Glomerular visceral epithelial cell (primary cell): ENCODE measurements at regions not wholly inside any gene's neighbourhood (a gene's known extent, or its start where the extent isn't known, plus 50 kb on each side); places are given as distances from the start of the nearest gene placed in this dataset.
"Not testable (repeated sequence)": the region's sequence is repeated elsewhere in the genome, so short reads cannot be mapped to it uniquely, and the experiment has no call there.

Source experiments
- DNase-seq: peaks from one replicate; pipeline ENCODE4 v3.0.0-alpha.2; 2016; ENCODE audit errors: extremely low spot score

DNA sequence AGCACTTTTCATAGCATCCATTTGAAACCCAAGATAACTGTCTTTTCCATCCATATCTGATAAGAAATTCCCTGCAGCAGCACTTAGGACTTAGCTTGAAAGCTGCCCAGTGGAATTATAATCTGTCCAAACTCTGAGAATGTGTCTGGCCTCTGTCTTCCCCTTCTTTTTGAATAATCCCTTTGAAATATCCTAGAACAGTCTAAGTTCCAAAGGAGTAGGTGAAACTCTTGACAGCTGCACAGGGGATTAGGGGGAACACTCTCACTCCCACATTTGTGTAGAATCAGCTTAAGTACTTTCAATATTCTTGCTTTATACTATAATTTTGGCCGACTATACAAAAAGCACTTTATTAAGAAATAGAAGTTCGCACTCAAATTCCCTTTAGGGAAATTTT is 157.7 kb downstream of the PAPSS1 start:
- no peak for DNase-seq

DNA sequence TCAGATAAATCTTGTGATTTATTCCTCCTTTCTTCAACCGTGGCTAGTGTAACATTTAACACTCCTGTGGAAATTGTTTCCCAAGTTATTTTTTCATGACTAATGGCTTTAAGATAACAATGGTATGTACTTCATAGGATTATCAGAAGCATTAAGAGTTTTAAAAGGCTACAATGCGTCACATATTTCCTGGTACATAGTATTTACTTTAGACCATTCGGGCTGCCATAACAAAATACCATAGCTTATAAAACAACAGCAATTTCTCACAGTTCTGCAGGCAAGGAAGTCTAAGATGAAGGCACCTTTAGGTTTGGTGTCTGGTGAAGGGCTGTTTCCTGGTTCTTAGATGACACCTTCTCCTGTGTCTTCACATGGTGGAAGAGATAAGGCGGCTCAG is 158.6 kb downstream of the PAPSS1 start:
- no peak for DNase-seq

GRCh38 chr4:107559653-107560052 is 160.4 kb downstream of the PAPSS1 start:
- DNase-seq = no peak

DNA sequence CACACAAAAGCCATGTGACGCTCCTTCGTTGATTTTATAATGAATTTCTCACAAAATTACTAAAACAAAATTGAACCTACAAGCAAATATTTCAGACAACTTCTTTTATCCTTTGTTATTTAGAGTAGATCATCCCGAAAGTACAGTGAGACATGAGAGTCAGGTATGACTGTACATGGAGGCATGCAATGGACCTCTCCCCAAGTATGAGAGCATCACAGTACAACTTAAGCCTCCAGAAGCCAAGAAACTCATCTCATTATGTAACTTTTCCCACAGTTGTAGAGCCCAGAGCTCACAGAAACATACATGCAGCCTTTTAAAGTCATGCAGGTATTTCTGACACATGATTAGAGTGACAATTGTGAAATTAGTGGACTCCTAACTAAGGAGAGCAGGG is 167.7 kb downstream of the PAPSS1 start:
- DNase-seq = no peak

GRCh38 chr4:107548211-107548905 is 171.7 kb downstream of the PAPSS1 start:
- DNase-seq = no peak

- DNase-seq = no peak
Measured at GRCh38 chr4:107546638-107547037, 173.4 kb downstream of the PAPSS1 start.

GRCh38 chr4:107541511-107541910 is 178.5 kb downstream of the PAPSS1 start:
- no peak for DNase-seq

DNA sequence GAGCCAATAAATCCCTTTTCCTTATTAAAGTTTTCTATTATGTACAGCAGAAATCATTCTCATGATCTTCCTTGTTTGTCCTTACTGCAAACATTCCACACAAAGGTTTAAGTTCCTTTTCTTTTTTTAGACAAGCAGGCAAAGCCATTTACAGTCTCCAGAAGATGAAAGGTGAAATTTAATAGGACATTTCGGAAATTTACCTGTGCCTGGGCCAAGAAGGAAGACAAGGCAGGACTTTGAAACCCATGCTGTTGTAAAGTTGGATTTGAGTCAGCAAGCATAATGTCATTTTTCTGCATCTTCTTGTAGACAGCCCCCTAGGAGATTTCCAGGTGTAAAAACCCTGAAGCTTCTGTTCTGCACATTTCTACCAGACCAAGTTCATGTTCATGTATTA is 188.1 kb downstream of the PAPSS1 start:
- DNase-seq = no peak

DNA sequence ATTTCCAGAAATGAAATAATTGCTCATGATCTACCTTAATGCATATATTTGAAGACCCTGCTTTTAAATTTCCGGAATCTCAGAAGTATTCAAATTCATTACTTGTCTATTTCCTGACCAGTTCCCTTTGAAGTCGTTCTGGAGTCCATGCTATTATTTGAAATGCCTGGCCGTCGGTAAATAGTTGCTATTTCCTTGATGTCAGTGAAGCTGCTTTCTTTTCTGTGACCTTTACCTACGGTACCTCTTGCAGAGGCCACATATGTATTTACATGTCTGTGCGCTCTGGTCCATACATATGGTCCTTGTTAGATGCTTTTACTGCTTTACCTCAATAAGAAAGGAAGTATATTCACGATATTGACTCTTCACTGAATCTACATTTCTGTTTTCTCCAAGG is 199.7 kb downstream of the PAPSS1 start:
- DNase-seq = no peak

DNA sequence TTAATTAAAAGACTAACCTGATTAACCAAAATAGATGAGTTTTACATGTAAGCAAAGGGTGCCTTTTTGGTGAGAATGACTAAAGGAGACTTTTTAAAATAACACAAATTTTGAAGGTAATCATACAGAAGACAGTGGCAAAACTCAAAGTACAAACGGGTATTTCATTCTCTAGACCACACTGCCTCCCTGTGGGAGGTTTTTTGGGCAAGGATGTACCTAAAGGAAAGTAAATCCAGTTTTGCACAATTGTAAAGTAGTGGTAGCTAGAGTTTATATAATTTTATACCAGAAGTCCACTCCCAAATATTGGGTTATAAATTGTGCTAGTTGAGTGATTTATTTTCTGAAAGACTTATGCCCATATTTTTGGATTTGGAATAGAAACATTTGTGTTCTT is 201.0 kb downstream of the PAPSS1 start:
- DNase-seq = peak; percentile 30

DNA sequence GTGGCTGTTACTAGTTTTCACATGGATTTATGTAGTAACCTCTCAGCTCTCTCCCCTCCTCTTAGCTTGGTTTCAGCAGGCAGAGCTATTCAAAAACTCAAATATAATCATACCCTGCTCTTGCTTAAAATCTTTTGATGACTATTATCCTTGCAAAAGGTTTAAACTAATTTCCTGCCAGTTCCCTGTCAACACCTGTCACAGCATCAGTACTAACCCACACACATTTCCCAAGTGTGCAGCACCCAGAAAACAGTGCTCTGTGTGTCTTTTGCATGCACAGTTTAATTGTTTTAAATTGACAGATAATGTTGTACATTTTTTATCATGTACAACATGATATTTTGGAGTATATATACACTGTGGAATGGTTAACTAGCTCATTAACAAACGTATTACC is 202.0 kb downstream of the PAPSS1 start:
- DNase-seq = no peak

DNA sequence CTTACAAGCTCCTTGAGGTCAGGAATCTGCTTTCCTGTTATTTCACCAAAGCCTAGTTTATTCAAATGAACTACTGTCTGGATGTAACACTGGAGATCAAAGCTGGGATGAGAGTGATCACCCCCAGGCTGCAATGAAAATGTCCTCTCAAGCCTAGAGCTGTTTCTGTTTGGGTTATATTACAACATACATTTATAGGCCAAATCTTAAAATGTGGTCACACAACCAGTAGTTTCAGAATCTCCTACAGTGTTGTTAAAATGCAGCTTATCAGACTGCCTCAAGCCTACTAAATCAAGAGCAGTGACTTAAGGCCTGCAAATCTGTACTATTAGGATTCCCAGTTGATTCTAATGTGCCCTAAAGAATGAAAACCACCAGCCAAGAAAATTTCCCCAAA is 207.5 kb downstream of the PAPSS1 start:
- DNase-seq = no peak

DNA sequence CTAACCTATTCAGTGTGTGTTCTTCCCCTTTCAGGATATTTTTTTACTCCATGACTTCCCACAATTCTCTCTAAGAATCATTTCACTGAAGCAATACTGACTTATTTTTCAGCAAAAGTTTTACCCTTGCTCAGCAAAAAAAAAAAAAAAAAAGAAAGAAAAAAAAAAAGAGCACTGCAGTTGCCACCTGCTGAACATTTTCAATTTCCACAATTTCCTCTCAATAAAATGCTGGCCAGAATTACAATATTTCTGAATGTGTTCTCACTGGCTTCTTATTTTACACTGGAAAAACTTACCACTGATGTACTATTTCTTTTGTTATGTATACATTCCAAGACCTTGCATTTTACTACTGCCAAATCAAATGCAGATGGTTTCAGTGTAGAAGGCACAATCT is 210.4 kb downstream of the PAPSS1 start:
- DNase-seq = no peak

- no peak for DNase-seq
Measured at GRCh38 chr4:107500551-107500950, 219.5 kb downstream of the PAPSS1 start.

GRCh38 chr4:107497054-107497453 is 223.0 kb downstream of the PAPSS1 start:
- DNase-seq = no peak

GRCh38 chr4:107492566-107492965 is 227.5 kb downstream of the PAPSS1 start:
- DNase-seq = no peak

DNA sequence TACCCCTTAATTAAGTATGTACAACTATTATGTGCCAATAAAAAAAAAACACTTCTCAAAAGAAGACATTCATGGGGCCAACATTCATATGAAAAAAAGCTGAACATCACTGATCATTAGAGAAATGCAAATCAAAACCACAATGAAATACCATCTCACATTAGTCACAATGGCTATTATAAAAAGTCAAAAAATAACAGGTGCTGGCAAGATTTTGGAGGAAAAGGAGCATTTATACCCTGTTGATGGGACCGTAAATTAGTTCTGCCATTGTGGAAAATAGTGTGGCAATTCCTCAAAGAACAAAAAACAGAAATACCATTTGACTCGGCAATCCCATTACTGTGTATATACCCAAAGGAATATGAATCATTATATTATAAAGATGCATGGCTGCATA is 229.9 kb downstream of the PAPSS1 start:
- DNase-seq = no peak

DNA sequence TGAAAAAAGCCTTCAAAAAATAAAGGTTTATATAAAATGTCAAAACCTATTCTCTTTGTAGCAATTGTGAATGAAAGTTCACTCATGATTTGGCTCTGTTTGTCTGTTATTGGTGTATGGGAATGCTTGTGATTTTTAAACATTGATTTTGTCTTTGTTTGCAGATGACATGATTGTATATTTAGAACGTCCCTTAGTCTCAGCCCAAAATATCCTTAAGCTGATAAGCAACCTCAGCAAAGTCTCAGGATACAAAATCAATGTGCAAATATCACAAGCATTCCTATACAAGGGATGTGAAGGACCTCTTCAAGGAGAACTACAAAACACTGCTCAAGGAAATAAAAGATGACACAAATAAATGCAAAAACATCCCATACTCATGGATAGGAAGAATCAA is 236.4 kb downstream of the PAPSS1 start:
- not testable (repeated sequence) for DNase-seq

DNA sequence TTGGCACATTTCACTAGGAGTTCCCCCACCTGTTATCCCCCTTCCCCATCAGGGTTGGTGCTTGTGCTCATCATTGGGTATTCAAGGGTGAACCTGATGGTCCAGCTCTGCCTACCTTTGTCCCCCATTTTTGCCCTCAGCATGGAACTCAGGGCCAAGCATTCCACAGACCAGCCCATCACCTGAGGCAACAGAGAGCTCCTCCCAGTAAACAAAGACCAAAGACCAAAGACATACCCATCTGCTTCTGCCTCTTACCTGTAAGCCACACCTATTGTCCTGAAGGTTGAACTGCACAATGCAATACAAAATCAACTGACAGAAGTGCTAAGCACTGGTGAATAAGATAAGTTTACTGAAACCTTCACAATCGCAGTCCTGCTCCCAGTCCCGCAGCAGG is 237.5 kb downstream of the PAPSS1 start:
- no peak for DNase-seq

DNA sequence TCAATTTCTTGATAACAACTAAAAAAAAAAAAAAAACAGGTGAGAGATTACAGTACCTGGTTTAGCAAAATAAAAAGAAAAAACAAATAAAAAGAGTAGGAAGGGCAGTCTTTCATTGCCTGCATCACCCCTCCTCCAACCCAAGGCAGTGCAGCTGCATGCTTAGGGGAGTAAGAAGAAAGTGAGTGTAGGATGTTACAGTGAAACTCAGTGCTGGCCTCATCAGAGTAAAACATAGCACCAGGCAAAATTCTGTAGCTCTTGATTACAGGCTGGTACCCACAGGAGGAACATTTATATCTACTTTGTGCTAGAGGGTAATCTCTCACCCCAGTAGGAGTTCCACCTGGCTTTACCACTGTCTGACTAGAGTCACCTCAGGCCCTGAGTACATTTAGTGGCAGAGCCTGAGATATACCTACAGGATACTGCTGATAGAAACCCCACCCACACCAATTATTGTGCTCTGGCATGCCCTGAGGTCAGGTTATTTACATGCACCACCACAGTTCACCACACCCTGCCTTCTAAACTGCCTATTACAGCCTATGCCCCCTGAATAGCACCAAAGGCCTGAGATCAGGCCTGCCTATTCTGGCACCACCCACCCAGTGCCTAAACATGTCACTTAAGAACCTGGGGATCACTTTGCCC is 241.6 kb downstream of the PAPSS1 start:
- DNase-seq = no peak

DNA sequence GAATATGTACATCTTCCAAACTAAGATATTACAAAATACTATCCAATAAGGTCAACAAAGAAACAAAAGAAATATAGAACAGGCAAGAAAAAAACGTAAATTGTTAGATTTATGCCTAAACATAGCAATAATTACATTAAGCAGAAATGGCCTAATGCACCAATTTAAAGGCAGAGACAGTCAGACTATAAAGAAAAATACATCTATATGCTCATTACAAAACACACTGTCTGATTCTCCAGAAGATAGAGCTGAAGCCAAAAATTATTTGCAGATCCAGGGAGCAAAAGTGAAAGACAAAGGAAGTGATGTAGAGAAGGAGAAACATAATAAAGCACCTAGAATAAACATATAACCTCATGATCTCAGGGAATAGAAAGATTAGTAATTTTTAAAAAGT is 246.9 kb downstream of the PAPSS1 start:
- DNase-seq = no peak

DNA sequence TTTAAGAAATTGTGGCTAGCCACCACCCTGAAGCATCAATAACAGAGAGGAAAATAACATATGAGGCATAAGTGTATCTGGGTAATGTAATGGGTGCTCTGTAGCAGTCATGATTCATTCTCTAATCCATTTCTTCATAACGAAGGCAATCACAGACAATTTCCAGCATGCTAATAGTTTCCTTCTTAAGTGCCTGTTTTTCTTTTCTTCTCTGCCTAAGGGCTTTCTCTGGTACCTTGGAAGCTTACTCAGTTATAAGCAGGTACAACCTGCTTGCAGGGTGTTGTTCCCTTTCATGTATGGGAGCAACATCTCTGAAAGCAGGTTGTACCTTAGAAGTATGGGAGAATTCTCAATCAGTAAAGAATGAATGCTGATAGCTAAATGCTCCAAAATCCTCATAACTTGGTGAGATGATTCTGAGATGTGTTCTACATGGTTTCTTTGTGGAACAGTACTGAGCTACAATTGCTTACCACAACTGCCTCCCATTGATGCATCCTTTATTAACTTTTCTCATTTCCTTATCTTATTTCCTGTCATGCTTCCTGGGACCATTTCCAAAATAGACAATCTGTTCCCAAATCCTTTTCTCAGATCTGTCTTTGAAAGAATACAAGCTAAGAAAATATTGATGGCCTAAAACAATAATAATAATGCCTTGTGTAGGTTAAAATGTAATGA is 247.6 kb downstream of the PAPSS1 start:
- DNase-seq = no peak

GRCh38 chr4:107470173-107470572 is 249.9 kb downstream of the PAPSS1 start:
- no peak for DNase-seq
